Heart left ventricle (tissue), 16 donors: ENCODE measurements at regions not wholly inside any gene's neighbourhood (a gene's known extent, or its start where the extent isn't known, plus 50 kb on each side); places are given as distances from the start of the nearest gene placed in this dataset.
A peak's percentile ranks its signal among the peaks of the same experiment; 100 is the strongest.

Experiments used
- ATAC-seq, 4 donors: fragments of 200-7000 bp; cut with Tn5 transposase; one replicate each; pipeline ENCODE4 v1.9.1; 2020 to 2022; ENCODE audit warnings: moderate library complexity in 4 of 4, mild to moderate bottlenecking in 3 of 4, moderate number of reproducible peaks in 1 of 4
- DNase-seq, 5 donors: peaks; one replicate each; pipeline ENCODE4 v3.0.0-alpha.2; 2020
- H3K27ac ChIP-seq, 12 donors: fragments of 200-600 bp; sonication (generic) in 4 of 12; one replicate each; pipeline versions ENCODE4 v1.5.0 to v1.8.0; 2016 to 2022; ENCODE audit warnings: mild to moderate bottlenecking in 2 of 12
- H3K27me3 ChIP-seq, 9 donors: fragments of 200-600 bp; sonication (generic) in 2 of 9; one replicate each; pipeline versions ENCODE4 v1.5.1 to v1.8.0; 2016 to 2022; ENCODE audit warnings: mild to moderate bottlenecking in 3 of 9
- H3K36me3 ChIP-seq, 9 donors: fragments of 200-600 bp; sonication (generic) in 2 of 9; one replicate each; pipeline versions ENCODE4 v1.5.0 to v1.8.0; 2018 to 2022; ENCODE audit warnings: mild to moderate bottlenecking in 2 of 9
- H3K4me1 ChIP-seq, 12 donors: fragments of 200-600 bp; sonication (generic) in 4 of 12; one replicate each; pipeline versions ENCODE4 v1.5.0 to v1.8.0; 2016 to 2022; ENCODE audit warnings: mild to moderate bottlenecking in 3 of 12
- H3K4me3 ChIP-seq, 12 donors: fragments of 200-600 bp; sonication (generic) in 4 of 12; one replicate each; pipeline versions ENCODE4 v1.5.0 to v1.8.0; 2017 to 2022; ENCODE audit warnings: mild to moderate bottlenecking in 9 of 12, moderate library complexity in 4 of 12
- H3K9me3 ChIP-seq, 12 donors: fragments of 200-600 bp; sonication (generic) in 4 of 12; one replicate each; pipeline versions ENCODE4 v1.5.0 to v1.8.0; 2016 to 2022; ENCODE audit warnings: mild to moderate bottlenecking in 1 of 12
- POLR2A ChIP-seq, 2 donors: fragments of 450-650 bp; IDR thresholded peaks; one replicate each; pipeline ENCODE4 v1.6.1; 2017; ENCODE audit warnings: antibody characterized with exemption in 2 of 2, mild to moderate bottlenecking in 2 of 2, moderate library complexity in 2 of 2
- WGBS, 4 donors: extraction: QIAGEN DNeasy Blood & Tissue Kit in 2 of 4; methylation state at CpG; one replicate each; pipeline versions ENCODE4 v1.1.5 to v1.1.7; 2013 to 2018; 5-methylcytosine and 5-hydroxymethylcytosine counted together
- intact Hi-C, 10 donors: fragments of 100-400 bp; cut with DNase I; formaldehyde crosslinking; loops; one replicate each; pipeline versions ENCODE4 v1.11.1 to v1.14.2; 2022
- TF ChIP-seq, protein P1 (sequence below), 12 donors: fragments of 200-600 bp; sonication (generic) in 4 of 12; IDR thresholded peaks; one replicate each; pipeline versions ENCODE4 v1.5.0 to v1.8.0; 2018 to 2022; ENCODE audit warnings: antibody characterized with exemption in 12 of 12, mild to moderate bottlenecking in 5 of 12
- donor health status: ischemic (EF 13 %, LVEDD 7.1; RV severe dilation, severe dysfunction).
- donor health status: healthy with polysubstance abuse.
- donor health status: DM: no; HTN: yes; CAD: no.
- donor health status: DM: no; HTN: no; CAD: no.
- donor health status: ischemic (EF 25% LVEDD 6.9; RV normal size, moderate dysfunction).
- donor health status: ischemic (EF 25% LVEDD 5.7; RV mildly dilated, moderate dysfunction).
- donor health status: healthy.
- donor health status: DM: yes; HTN: yes; CAD: no.
- donor health status: ischemic (EF 35%, LVEDD 5.7; RV mildly dilated, moderate dysfunction).
- donor health status: nonischemic (EF 11% LVEDD 7.7; RV severe dilation, severe dysfunction).
- donor health status: DM: yes; HTN: yes; CAD: no.
- donor health status: PGD.
- donor health status: ischemic (EF 29% LVEDD 5.4; RV normal size, mild dysfunction).
- donor health status: nonischemic (EF 23%, LVEDD 6.1; RV moderate dilation, normal function).

- intact Hi-C loops: no loop called here
- Histone ChIP-seq H3K9me3 (peaks cover 0 to 7% (median 0%) of the 10 kb centered on the region in 12 donors), H3K4me1 (no peaks in the 10 kb centered on the region), H3K27ac (no peak overlapping the region), H3K4me3 (no peak overlapping the region), H3K36me3 (no peaks in the 10 kb centered on the region), H3K27me3 (peaks cover 0 to 33% (median 3%) of the 10 kb centered on the region in 9 donors)
- WGBS, 4 donors: 76 to 85% (median 82%) methylated on average over 10 of the region's 10 CpGs
- no peak for TF ChIP-seq POLR2A (IDR thresholded peaks at IDR 0.05)
- TF ChIP-seq, protein P1, sequence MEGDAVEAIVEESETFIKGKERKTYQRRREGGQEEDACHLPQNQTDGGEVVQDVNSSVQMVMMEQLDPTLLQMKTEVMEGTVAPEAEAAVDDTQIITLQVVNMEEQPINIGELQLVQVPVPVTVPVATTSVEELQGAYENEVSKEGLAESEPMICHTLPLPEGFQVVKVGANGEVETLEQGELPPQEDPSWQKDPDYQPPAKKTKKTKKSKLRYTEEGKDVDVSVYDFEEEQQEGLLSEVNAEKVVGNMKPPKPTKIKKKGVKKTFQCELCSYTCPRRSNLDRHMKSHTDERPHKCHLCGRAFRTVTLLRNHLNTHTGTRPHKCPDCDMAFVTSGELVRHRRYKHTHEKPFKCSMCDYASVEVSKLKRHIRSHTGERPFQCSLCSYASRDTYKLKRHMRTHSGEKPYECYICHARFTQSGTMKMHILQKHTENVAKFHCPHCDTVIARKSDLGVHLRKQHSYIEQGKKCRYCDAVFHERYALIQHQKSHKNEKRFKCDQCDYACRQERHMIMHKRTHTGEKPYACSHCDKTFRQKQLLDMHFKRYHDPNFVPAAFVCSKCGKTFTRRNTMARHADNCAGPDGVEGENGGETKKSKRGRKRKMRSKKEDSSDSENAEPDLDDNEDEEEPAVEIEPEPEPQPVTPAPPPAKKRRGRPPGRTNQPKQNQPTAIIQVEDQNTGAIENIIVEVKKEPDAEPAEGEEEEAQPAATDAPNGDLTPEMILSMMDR (IDR thresholded peaks at IDR 0.05): no peak
- DNase-seq (no peak), ATAC-seq (no peak)
Observed at GRCh38 chr3:14312375-14312774, 90.0 kb upstream of the SLC6A6 start.

- ATAC-seq (no peak), DNase-seq (peak in 1 of 5 donors; percentile 8)
- Histone ChIP-seq H3K9me3 (peaks cover 0 to 8% (median 0%) of the 10 kb centered on the region in 12 donors), H3K4me3 (no peak overlapping the region), H3K27me3 (peaks cover 0 to 28% (median 6%) of the 10 kb centered on the region in 9 donors), H3K4me1 (no peaks in the 10 kb centered on the region), H3K36me3 (no peaks in the 10 kb centered on the region), H3K27ac (no peak overlapping the region)
- intact Hi-C loops: no loop called here
- TF ChIP-seq, protein P1 (IDR thresholded peaks at IDR 0.05): no peak
- no peak for TF ChIP-seq POLR2A (IDR thresholded peaks at IDR 0.05)
- WGBS, 4 donors: 54 to 63% (median 60%) methylated on average over 6 of the region's 6 CpGs
Observed at GRCh38 chr3:14317057-14317553, 85.3 kb upstream of the SLC6A6 start.

DNA sequence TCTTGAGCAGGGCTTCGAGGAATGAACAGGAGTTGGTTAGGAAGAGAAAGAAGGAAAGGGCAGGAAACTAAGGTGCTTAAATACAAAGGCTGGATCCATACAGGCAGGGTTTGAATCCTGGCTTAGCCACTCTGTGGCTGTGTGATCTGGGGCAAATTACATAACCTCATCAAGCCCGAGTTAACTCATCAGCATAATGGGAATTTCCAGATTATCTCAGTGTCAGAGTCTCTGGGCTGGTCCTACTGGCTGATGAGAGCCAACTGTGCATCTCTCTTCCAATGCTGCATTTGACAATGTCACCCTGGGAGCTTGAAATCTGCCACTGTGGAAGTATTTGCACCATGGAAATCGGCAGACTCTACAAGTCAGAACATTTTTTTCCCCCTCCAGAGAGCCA, 83.8 kb upstream of the SLC6A6 start:
- no peak for ATAC-seq
- intact Hi-C loops: no loop called here
- Histone ChIP-seq H3K4me1 (peaks cover 0 to 14% (median 4%) of the 10 kb centered on the region in 12 donors), H3K27ac (no peak overlapping the region), H3K36me3 (no peaks in the 10 kb centered on the region), H3K27me3 (peaks cover 0 to 27% (median 5%) of the 10 kb centered on the region in 9 donors), H3K9me3 (peaks cover 0 to 8% (median 0%) of the 10 kb centered on the region in 12 donors), H3K4me3 (no peak overlapping the region)
- WGBS, 4 donors: 74 to 77% (median 75%) methylated on average over 3 of the region's 3 CpGs
- TF ChIP-seq, protein P1 (IDR thresholded peaks at IDR 0.05): no peak
- TF ChIP-seq POLR2A (IDR thresholded peaks at IDR 0.05): no peak
- DNase-seq: no peak

GRCh38 chr3:14319654-14320182, 82.7 kb upstream of the SLC6A6 start:
- Histone ChIP-seq H3K36me3 (no peaks in the 10 kb centered on the region), H3K4me3 (no peak overlapping the region), H3K27ac (no peak overlapping the region), H3K27me3 (peaks cover 0 to 27% (median 5%) of the 10 kb centered on the region in 9 donors), H3K9me3 (peaks cover 0 to 8% (median 0%) of the 10 kb centered on the region in 12 donors), H3K4me1 (peaks cover 0 to 24% (median 4%) of the 10 kb centered on the region in 12 donors)
- WGBS, 4 donors: 61 to 74% (median 63%) methylated on average over 3 of the region's 3 CpGs
- ATAC-seq (peak in 3 of 4 donors; percentile 57 to 60 (median 59)), DNase-seq (peak in 1 of 5 donors; percentile 31)
- intact Hi-C loops: no loop called here
- TF ChIP-seq, protein P1 (IDR thresholded peaks at IDR 0.05): no peak
- TF ChIP-seq POLR2A (IDR thresholded peaks at IDR 0.05): no peak
